RCC 7860 (cell line): ENCODE measurements at regions not wholly inside any gene's neighbourhood (a gene's known extent, or its start where the extent isn't known, plus 50 kb on each side); places are given as distances from the start of the nearest gene placed in this dataset.
A peak's percentile ranks its signal among the peaks of the same experiment; 100 is the strongest.
"Not testable (repeated sequence)": the region's sequence is repeated elsewhere in the genome, so short reads cannot be mapped to it uniquely, and the experiment has no call there.

ENCODE experiments used
- DNase-seq: peaks from one replicate; pipeline ENCODE4 v3.0.0-alpha.2; 2015; ENCODE audit warnings: low spot score
- FAIRE-seq: peaks from 2 replicates; lab custom pipeline; 2012; peaks lifted over from hg19 to GRCh38; lab: Jason Lieb, UNC

DNA sequence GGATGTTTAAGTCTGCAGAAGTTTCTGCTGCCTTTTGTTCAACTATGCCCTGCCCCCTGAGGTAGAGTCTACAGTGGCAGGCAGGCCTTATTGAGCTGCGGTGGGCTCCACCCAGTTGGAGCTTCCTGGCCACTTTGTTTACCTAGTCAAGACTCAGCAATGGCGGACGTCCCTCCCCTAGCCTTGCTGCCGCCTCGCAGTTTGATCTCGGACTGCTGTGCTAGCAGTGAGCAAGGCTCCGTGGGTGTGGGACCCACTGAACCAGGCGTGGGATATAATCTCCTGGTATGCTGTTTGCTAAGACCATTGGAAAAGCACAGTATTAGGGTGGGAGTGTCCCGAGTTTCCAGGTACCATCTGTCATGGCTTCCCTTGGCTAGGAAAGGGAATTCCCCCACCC is 79.4 kb upstream of the RPS6KA6 start:
- FAIRE-seq, DNase-seq: not testable (repeated sequence)

DNA sequence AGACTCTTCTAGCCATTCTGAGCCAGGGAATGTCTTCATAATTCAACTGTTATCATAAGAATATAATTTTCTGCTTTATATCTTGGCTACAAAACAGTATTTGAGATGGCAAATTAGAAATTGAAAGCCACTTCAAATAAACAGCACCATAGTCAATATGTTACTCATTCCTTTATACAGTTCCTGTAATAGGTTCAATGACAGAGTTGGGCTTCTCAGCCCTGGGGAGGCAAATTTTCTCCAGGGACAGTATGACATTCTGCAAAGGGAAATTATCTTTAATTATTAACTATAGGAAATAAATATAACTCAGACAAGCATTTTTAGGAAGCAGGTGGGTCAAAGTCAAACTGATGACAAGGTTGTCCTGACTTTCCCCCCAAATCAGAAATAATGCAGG is 71.9 kb upstream of the RPS6KA6 start:
- FAIRE-seq (no peak), DNase-seq (no peak)

DNA sequence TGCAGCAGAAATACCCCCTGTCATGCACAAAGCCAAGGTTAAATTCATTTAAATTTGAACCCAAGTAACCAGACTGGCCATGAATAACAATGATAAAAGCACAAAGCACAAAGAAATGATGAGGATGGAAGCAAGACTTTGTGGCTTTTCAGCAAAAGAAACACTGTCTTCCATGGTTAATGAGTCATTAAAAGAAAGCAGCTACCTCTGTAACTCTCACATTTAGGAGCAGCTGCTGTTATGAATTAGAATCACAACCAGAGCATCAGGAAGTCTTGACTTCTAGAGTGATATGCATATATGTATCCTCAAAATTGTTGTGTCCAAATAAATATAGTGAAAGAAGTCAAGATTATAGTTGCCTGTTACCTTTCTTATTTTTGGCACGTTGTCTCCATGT is 70.7 kb upstream of the RPS6KA6 start:
- FAIRE-seq (no peak), DNase-seq (no peak)

DNA sequence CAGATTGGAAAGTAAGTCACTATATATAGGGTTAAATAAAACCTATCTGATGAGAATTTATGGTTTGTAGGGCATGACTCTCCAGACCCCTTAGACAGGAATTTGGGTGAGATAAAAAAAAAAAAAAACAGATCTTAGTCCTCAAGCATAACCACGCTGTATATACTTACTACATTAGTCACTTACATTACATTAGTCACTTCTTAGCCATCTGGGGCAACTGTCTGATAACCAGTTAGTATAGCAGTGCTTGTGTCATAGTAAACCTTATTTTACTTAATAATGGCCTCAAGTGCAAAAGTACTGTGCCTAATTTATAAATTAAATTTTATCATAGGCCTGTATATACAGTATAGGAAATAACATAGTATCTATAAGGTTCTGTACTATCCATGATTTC is 60.2 kb upstream of the RPS6KA6 start:
- FAIRE-seq, result peak; percentile 72
- peak; percentile 39 for DNase-seq

DNA sequence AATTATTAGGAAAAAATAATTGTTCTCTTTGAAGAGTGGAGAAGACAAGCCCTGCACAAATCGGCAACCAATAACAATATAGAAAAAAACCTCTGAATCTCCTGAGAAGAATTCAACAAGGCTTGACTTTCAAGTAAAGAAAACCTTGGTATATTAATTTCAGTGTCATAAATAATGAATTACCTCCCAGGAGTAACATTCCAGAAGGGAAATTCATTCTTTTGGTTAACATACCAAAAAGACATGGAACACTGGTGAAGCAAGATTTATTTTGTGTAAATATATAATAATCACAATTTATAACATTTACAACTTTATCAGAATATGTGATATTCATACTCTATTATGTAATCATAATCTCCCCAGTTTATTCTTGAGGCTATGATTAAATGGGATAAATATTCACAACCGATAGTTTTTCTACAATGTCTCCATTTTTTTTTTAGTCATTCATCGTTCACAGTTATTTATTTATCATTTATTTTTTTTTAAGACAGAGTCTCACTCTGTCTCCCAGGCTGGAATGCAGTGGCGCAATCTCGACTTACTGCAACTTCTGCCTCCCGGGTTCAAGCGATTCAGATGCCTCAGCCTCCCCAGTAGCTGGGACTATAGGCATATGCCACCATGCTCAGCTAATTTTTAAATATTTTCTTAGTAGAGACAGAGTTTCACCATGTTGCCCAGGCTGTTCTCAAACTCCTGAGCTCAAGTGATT is 53.0 kb upstream of the RPS6KA6 start:
- DNase-seq (no peak), FAIRE-seq (no peak)
